ENCODE measurements at regions not wholly inside any gene's neighbourhood (a gene's known extent, or its start where the extent isn't known, plus 50 kb on each side); places are given as distances from the start of the nearest gene placed in this dataset.

- ChIA-PET CTCF (interaction anchor here (0.7 to 2.0 kb wide), 3 partner anchors 11 to 1032 kb away, joined by 3 to 6 read pairs (median 5); no protein-coding TSS in a partner anchor), POLR2A (no interaction called here)
- Histone ChIP-seq H3K27ac (ENCODE audit: extremely low read depth, low read depth, low read length) (no peak overlapping the region), H3K4me3 (ENCODE audit: low read depth, low read length) (no peak overlapping the region), H3K4me1 (ENCODE audit: control insufficient read depth, insufficient read depth, low read length) (peaks cover 14% of the 10 kb centered on the region), H3K36me3 (ENCODE audit: control insufficient read depth in 2 of 2, insufficient read depth in 1 of 2, low read length in 2 of 2) (no peaks in the 10 kb centered on the region), H3K9me3 (ENCODE audit: control insufficient read depth, insufficient read depth, low read depth, low read length) (no peaks in the 10 kb centered on the region)
- TF ChIP-seq ZXDB (tag by site-specific recombination; IDR thresholded peaks at IDR 0.05) (no peak), ZNF664 (tag by site-specific recombination; IDR thresholded peaks at IDR 0.05) (no peak), ZNF600 (tag by site-specific recombination; IDR thresholded peaks at IDR 0.05) (no peak), ZBTB17 (tag by site-specific recombination; IDR thresholded peaks at IDR 0.05) (no peak), ZNF214 (tag by site-specific recombination; IDR thresholded peaks at IDR 0.05; ENCODE audit: borderline replicate concordance) (no peak), ZNF843 (tag by site-specific recombination; IDR thresholded peaks at IDR 0.05) (no peak), PATZ1 (tag by site-specific recombination; IDR thresholded peaks at IDR 0.05) (no peak), ZBTB21 (tag by site-specific recombination; IDR thresholded peaks at IDR 0.05) (no peak), ZNF221 (tag by site-specific recombination; IDR thresholded peaks at IDR 0.05; ENCODE audit: borderline replicate concordance) (no peak), OSR2 (tag by site-specific recombination; IDR thresholded peaks at IDR 0.05) (no peak), ZBTB48 (tag by site-specific recombination; IDR thresholded peaks at IDR 0.05) (no peak), ZNF610 (tag by site-specific recombination; IDR thresholded peaks at IDR 0.05; ENCODE audit: borderline replicate concordance) (no peak), GLI2 (tag by site-specific recombination; IDR thresholded peaks at IDR 0.05; ENCODE audit: borderline replicate concordance, low read depth) (no peak)
- TF ChIP-seq, protein P1, sequence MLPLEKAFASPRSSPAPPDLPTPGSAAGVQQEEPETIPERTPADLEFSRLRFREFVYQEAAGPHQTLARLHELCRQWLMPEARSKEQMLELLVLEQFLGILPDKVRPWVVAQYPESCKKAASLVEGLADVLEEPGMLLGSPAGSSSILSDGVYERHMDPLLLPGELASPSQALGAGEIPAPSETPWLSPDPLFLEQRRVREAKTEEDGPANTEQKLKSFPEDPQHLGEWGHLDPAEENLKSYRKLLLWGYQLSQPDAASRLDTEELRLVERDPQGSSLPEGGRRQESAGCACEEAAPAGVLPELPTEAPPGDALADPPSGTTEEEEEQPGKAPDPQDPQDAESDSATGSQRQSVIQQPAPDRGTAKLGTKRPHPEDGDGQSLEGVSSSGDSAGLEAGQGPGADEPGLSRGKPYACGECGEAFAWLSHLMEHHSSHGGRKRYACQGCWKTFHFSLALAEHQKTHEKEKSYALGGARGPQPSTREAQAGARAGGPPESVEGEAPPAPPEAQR (tag by site-specific recombination; IDR thresholded peaks at IDR 0.05), result no peak
- TF ChIP-seq, protein P2, sequence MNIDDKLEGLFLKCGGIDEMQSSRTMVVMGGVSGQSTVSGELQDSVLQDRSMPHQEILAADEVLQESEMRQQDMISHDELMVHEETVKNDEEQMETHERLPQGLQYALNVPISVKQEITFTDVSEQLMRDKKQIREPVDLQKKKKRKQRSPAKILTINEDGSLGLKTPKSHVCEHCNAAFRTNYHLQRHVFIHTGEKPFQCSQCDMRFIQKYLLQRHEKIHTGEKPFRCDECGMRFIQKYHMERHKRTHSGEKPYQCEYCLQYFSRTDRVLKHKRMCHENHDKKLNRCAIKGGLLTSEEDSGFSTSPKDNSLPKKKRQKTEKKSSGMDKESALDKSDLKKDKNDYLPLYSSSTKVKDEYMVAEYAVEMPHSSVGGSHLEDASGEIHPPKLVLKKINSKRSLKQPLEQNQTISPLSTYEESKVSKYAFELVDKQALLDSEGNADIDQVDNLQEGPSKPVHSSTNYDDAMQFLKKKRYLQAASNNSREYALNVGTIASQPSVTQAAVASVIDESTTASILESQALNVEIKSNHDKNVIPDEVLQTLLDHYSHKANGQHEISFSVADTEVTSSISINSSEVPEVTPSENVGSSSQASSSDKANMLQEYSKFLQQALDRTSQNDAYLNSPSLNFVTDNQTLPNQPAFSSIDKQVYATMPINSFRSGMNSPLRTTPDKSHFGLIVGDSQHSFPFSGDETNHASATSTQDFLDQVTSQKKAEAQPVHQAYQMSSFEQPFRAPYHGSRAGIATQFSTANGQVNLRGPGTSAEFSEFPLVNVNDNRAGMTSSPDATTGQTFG (tag by site-specific recombination; IDR thresholded peaks at IDR 0.05; ENCODE audit: borderline replicate concordance), result no peak
Observed at GRCh38 chr6:138569554-138569953, 70.3 kb upstream of the NHSL1 start.

DNA sequence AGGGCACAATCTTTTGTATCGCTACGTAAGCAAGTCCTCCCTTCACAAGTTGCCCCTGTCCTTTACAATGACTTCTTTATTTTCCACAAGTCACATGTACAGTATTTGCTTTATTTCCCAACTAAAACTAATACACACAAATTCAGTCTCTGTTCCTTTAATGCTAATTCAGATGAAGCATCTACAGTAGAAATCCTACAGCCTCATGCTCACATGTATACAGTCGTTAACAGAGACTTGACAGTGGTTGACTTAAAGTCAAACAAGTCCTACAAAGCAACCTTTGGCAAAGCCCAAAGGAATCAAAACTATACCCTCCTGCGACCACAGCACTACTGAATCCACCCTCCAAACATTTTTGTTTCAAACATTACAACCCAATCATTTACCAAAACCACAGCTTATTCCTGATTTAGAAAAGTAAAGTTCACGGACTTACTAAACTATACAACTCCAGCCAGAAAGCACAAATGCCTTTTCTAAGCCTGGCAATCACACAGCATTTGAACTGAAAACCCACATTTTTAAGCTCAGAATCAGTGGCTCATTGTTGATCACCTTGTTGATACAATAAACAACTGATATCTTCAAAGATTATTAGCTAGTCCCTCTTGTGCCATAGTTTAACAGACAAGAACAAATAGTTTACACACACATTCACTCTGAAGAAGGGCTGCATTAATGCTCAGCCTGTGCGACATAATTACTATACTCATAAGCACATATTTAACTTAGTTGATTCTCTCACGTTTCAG, 70.9 kb upstream of the NHSL1 start:
- Histone ChIP-seq H3K4me3 (ENCODE audit: low read depth, low read length) (no peak overlapping the region), H3K4me1 (ENCODE audit: control insufficient read depth, insufficient read depth, low read length) (peaks cover 14% of the 10 kb centered on the region), H3K27ac (ENCODE audit: extremely low read depth, low read depth, low read length) (no peak overlapping the region), H3K36me3 (ENCODE audit: control insufficient read depth in 2 of 2, insufficient read depth in 1 of 2, low read length in 2 of 2) (no peaks in the 10 kb centered on the region), H3K9me3 (ENCODE audit: control insufficient read depth, insufficient read depth, low read depth, low read length) (no peaks in the 10 kb centered on the region)
- CTCF ChIA-PET, result interaction anchor here (0.5 to 2.0 kb wide), 8 partner anchors 10 to 1032 kb away, joined by 3 to 8 read pairs (median 4); partner anchors contain the start of gene HEBP2
- POLR2A ChIA-PET, result no interaction called here
- TF ChIP-seq ZNF174 (tag by site-specific recombination; IDR thresholded peaks at IDR 0.05), result no peak
- no peak for TF ChIP-seq ZFP41 (tag by site-specific recombination; IDR thresholded peaks at IDR 0.05; ENCODE audit: borderline replicate concordance)
- no peak for TF ChIP-seq ZNF623 (tag by site-specific recombination; IDR thresholded peaks at IDR 0.05)
- no peak for TF ChIP-seq PRDM6 (tag by site-specific recombination; IDR thresholded peaks at IDR 0.05)
- TF ChIP-seq ZNF366 (tag by site-specific recombination; conservative IDR thresholded peaks at IDR 0.05), result no peak
- TF ChIP-seq ZNF354C (tag by site-specific recombination; IDR thresholded peaks at IDR 0.05; ENCODE audit: borderline replicate concordance, low read depth), result no peak
- TF ChIP-seq, protein P3, sequence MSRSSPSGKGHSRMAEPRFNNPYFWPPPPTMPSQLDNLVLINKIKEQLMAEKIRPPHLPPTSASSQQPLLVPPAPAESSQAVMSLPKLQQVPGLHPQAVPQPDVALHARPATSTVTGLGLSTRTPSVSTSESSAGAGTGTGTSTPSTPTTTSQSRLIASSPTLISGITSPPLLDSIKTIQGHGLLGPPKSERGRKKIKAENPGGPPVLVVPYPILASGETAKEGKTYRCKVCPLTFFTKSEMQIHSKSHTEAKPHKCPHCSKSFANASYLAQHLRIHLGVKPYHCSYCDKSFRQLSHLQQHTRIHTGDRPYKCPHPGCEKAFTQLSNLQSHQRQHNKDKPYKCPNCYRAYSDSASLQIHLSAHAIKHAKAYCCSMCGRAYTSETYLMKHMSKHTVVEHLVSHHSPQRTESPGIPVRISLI (tag by site-specific recombination; IDR thresholded peaks at IDR 0.05), result no peak
- no peak for TF ChIP-seq ZNF692 (tag by site-specific recombination; IDR thresholded peaks at IDR 0.05)
- no peak for TF ChIP-seq ZNF121 (tag by site-specific recombination; IDR thresholded peaks at IDR 0.05)

Data from HEK293 (cell line).